ENCODE measurements at regions not wholly inside any gene's neighbourhood (a gene's known extent, or its start where the extent isn't known, plus 50 kb on each side); places are given as distances from the start of the nearest gene placed in this dataset.
"Not testable (repeated sequence)": the region's sequence is repeated elsewhere in the genome, so short reads cannot be mapped to it uniquely, and the experiment has no call there.

DNA sequence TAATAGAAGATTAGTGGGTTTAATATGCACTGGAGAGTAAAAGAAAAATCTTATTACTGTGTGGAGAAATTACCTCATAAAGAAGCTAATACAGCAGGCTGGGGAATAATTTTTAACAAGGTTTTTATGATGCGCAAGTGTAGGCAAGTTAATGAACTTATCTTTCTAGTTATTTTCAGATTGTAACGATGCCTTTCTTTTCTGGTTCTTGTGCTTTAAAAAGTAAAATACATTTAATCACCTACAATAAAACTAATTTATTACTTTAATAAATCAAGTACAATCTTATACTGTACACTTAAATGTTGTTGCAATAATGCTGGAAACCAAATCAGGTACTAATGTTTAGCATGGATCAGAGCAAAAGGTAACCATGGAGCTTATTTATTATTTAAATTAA, 266.6 kb downstream of the ZIC1 start:
- DNase-seq = no peak

DNA sequence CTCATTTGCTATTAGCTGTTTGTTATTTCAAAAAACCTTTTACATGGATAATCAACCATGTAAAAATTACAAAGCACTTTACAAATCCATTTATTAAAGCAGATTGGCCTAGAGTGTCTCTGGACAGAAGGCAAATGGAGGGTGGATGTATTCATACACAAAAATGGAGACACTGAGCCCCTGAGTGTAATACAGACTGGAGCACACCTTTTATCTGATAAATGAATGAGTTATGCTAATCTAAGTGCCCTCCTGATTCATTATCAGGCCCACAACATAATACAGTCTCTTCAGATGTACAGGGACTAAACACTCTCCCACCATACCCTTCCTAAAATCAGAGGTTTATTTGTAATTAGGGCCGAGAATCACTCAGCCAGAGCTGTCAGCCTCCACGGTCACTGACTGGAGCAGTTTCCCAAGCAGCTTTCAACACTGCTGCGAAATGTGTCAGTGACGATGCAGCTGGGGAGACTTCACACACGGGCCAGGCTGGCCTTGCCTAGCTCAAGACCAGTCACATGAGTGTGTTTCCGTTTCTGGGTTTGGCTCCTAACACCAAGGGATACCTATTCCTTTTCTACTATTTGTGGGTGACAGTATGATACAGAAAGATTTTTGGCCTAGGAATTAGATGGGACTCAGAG, 271.8 kb downstream of the ZIC1 start:
- DNase-seq = no peak

DNA sequence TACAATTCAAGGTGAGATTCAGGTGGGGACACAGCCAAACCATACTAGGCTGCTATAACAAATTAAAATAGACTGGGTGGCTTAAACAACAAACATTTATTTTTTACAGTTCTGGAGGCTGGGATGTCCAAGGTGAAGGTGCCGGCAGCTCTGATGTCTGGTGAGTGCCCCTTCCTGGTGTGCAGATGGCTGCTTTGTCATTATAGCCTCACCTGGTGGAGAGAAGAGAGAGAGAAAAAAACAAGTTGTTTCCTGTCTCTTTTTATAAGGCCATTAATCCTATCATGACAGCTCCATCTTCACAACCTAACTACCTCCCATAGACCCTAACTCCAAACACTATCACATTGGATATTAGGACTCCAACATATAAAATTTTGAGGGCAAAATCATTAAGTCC, 279.7 kb downstream of the ZIC1 start:
- no peak for DNase-seq

DNA sequence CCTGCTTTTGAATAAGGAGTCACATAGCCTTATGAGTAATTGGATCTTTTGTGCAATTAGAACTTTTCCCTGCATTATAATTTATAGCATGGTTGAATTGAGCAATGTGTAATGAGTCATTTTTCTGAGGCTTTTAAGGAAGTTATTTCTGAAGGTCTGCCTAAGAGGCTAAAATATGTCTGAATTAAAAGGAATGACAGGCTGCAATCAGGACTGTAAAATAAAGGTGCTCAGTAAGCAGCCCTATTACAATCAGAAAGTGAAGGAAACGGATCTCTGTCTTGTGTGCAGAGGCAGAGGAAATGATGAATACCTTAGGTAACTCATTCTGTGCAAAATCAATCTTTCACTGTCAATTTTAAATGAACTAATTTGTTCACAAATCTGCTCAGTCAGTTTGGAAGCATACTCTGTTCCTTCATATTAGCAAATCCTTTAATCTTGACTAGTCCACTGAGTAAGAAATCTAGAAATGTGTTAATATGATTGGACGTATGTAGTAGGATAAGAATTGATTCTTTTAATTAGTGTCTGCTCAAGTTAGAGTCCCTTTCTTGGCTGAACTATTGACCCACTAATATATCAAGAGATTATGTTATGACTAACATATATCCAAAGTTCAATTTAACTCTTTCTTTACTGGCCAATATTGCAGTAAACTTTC, 290.1 kb downstream of the ZIC1 start:
- DNase-seq = no peak

DNA sequence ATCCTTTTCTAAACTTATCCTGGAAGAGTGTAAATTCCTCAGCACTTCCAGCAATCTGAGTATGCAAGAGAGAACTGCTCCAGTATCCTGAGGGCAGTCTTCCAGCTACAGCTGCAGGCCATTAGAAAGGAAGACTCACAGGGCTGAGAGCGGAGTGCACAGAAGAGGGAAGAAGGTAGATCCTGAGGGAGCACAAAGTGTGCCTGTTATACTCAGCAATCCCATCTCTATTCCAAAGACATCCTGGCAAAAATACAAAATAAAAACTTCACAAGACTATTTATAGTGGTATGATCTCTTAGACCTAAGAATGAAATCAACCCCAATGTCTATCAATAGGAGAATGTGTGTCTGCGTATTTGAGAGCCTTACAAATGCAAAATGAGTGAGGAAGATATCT, 292.0 kb downstream of the ZIC1 start:
- DNase-seq = no peak

DNA sequence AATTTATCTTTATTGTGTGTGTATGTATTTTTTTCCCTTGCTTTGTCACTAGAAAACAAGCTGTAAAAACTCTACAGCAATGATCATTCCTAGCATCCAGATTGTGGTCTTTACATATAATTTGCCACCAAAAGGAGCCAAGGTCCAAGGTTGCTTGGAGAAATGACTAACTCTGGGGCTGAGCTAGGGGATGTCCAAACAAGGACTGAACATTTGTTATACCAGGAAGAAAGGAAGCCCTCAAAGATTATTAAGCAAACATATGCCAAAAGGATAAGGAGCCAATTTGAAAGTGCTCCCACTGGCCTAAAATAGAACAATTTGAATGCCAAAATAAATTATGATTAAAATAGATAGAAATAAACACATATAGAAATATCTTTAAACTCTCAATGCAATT, 293.3 kb downstream of the ZIC1 start:
- DNase-seq = no peak

DNA sequence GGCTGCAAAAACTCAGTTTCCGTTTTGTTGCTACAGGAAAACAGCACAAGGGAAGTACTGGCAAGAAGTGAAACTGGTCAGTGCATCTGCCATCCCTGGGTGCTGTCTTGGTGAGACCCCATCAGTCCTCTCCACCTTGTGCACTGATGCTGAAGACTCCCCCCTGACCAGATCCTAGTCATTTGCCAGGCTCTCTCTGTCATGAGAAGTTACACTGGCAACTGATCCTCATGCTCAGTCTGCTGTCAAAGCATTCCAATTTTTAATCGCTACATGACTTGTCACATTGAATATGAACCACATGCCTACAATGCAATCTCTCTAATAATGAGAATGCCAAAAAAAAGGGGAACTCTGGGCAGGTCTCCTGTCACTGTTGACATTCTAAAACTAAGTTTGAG, 296.5 kb downstream of the ZIC1 start:
- no peak for DNase-seq

DNA sequence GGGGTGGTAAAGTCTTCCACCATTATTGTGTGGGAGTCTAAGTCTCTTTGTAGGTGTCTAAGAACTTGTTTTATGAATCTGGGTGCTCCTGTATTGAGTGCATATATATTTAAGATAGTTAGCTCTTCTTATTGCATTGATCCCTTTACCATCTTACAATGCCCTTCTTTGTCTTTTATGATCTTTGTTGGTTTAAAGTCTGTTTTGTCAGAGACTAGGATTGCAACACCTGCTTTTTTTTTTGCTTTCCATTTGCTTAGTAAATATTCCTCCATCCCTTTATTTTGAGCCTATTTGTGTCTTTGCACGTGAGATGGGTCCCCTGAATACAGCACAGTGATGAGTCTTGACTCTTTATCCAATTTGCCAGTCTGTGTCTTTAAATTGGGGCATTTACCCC, 301.6 kb downstream of the ZIC1 start:
- not testable (repeated sequence) for DNase-seq

DNA sequence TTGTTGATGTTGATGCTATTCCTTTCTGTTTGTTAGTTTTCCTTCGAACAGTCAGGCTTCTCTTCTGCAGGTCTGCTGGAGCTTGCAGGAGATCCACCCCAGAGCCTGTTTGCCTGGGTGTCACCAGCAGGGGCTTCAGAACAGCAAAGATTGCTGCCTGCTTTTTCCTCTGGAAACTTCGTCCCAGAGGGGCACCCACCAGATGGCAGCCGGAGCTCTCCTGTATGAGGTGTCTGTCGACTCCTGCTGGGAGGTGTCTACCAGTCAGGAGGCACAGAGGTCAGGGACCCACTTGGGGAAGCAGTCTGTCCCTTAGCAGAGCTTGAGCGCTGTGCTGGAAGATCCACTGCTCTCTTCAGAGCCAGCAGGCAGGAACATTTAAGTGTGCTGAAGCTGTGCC, 303.2 kb downstream of the ZIC1 start:
- no peak for DNase-seq

DNA sequence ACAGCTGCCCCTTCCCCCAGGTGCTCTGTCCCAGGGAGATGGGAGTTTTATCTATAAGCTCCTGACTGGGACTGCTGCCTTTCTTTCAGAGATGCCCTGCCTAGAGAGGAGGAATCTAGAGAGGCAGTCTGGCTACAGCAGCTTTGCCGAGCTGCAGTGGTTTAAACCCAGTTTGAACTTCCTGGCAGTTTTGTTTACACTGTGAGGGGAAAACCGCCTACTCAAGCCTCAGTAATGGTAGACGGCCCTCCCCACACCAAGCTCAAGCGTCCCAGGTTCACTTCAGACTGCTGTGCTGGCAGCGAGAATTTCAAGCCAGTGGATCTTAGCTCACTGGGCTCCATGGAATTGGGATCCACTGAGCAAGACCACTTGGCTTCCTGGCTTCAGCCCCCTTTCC, 303.6 kb downstream of the ZIC1 start:
- not testable (repeated sequence) for DNase-seq

DNA sequence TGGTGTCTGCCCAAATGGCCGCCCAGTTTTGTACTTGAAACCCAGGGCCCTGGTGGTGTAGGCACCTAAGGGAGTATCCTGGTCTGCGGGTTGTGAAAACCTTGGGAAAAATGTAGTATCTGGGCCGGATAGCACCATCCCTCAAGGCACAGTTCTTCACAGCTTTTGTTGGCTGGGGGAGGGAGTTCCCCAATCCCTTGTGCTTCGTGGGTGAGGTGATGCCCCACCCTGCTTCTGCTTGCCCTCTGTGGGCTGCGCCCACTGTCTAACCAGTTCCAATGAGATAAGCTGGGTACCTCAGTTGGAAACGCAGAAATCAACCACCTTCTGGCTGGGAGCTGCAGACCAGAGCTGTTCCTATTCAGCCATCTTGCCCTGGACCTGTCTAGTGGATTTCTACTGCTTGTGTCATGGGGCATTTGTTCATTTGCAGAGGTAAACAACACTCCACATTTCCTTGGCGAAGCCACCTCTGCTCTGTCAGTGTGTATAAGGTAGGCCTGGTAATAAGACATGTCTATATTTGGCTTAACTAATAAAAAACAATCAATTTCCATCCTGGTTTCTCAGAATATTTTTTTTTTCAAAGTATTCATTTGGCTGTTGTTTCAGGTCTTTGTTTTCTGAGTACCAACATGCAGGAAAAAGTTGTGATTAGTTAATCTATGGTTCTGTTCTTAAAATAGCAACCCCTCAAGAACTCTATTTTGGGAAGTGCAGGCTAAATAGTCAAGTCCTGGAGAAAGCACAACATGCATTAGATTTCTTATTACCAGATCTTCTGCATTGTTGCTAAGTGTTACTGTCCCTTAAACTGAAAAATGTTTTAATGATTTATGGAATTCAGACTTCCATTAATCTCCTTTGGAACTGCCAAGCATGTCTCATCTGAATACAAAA, 304.3 kb downstream of the ZIC1 start:
- no peak for DNase-seq

DNA sequence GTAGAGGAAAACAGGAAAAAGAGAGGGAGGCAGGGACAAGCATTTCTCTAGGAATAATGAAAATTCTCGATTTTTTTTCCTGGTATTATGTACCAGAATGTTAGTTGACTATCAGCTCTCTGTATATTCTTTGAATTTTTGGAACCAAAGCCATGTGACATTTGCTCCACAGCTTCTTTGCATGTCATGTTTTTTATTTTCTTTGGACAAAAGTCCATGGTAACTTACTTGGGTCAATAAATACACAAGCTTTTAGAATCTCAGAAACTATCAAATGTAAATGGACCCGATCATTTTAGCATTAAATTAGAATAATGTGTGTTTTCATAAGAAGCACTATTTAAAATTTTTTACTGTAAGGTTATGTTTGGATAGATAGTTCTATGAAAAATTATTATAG, 320.5 kb downstream of the ZIC1 start:
- no peak for DNase-seq

DNA sequence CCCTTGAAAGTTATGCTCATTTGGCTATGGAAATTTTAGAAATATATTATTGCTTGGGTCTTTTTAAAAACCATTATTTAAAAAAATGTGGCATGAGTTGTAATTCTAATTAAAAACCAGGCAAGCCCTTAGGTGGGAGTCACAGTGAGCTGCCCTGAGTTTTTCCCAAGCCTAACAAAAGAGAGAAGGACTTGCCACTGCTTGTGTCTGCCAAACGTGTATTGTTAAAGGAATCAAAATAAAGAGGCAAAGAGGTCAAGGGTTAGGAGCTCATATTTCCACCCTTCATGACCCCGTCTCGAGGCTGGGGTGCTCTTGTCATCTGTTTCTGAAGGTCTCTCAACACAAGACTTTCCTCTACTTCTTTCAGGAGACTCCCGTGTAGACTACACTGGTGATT, 321.1 kb downstream of the ZIC1 start:
- no peak for DNase-seq

DNA sequence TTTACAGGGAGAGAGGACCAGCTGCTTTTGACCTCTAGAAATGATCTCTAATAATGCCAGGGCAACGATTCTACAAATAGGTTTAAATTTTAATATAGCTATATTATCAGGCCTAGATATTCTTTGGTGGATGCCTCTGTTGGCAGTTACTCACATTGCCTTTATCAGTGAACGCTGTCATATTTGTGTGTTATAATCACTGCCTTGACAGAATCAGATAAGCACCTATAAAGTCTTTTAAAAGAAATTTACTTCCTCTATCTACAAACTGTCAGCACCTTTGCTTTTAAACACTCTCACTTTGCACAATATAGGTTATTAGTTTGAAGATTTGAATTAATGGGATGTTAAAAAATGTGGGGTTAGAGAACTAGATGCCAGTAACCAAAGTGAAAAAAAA, 324.1 kb downstream of the ZIC1 start:
- DNase-seq = no peak

DNA sequence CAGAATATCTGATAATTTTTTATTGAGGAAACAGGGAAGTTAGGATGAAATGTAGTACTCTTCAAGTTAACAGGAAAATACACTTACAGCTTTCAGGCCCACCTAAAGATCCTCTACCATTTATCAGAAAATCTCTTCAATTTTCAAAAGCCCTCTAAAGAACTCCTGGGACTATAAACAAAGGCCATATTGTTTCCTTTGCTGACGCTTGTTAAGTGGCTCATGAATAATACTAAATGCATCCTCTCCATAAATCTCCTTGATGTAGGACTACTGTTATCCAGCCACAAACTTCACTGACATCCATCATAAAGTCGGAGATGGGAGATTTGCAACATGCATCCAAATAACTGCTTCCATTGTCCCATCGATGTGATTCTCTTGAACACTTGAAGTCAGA, 326.5 kb downstream of the ZIC1 start:
- DNase-seq = no peak

DNA sequence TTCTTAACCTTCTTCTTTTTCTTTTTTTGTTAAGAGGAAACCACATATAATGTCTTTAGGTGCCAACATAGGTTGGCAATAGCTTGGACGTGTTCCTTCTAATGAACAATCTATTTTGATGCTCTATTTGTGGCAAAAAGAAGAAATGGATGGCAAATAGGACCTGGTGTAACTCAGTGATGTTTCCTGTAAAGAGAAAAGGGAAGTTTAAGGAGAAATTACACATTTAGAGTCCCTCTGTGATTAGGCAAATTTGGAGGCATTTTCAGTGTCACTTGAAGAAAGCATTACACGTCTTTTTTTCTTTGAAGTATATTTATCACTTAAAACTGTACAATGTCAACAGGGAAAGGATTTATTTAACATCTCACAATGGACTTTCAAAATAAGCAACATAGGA, 327.1 kb downstream of the ZIC1 start:
- DNase-seq = no peak

DNA sequence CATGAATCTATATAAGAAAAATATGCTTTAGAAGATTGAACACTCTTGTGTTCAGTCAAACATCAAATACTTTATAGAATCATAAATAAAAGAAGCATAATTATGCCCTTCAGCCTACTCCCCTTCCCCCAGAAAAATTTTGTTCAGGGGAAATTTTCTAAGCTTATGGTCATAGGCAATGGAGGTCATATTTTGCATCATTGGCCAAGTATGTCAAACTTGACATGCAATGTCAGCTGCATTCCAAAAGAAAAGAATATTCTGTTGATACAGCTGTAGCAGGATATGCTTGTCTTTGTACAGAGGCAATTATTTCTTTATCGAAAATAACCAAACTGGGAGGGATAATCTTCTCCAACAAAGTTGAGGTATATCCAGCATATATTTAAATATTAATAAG, 328.2 kb downstream of the ZIC1 start:
- DNase-seq = no peak

DNA sequence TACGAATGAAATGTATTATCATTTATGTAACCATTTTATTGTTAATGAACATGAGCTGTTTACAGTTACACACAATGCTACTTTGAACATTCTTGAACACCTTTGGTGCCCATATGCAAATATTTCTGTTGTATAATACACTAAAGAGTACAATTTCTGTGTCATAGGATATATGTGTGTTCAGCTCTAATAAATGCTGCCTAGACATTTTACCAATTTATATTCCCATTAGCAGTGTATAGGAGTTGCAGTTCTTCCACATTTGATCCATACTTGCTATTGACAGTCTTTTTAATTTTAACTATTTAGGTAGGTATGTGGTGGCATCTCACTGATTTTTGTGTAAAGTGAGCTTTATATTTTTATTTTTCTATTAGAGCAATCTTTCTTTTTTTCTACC, 331.8 kb downstream of the ZIC1 start:
- DNase-seq = no peak

DNA sequence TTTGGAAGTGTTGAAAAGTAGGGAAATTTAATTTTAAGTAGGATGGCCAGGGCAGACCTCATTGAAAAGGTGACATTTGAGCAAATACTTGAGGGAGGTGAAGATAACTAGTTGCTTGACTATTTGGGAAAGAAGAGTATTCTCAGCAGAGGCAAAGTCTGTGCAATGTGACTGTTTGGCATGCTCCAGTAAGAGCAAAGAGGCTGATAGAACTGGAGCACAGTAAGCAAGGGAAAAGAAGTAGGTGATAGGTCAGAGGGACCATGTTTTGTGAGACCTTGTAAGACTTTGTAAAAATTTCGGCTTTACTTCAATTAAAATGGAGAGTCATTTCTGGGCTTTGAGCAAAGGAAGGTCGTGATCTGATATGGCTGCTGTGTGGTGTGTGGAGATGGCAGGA, 335.8 kb downstream of the ZIC1 start:
- DNase-seq = no peak

DNA sequence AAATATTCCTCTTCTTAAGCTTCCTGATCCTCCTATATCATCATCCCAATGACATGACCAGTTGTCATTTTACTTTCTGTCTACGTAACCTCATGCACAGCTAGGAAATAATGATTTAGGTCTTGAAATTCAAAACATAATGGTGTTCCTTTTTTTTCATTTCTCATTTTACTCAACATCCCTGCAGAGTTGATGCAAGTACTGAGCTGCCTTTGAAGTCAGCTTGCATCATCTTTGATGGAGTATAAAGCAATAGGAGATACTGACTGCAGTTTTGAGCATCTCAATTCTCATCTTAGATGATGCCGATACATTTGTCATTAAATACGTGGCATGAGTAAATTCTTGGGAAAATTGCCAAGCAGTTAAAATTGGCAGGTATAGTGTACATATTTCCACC, 346.1 kb downstream of the ZIC1 start:
- no peak for DNase-seq

DNA sequence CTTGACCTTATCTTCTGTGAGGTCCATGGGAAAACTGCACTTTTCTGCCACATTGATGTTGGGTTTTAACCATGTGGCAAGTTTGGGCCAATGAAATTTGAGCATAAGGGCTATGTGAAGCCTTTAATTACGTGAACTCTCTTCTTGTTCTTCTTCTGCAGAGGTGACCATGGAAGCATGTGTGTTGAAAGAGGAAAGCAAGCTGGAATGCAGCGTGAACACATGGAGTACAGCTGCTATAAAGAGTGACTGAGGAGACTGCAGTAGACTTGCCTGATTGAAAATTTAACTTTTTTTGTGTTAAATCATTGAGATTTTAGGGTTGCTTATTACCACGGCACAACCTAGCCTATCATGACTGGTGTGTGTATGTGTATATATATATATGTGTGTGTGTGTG, 347.3 kb downstream of the ZIC1 start:
- no peak for DNase-seq

DNA sequence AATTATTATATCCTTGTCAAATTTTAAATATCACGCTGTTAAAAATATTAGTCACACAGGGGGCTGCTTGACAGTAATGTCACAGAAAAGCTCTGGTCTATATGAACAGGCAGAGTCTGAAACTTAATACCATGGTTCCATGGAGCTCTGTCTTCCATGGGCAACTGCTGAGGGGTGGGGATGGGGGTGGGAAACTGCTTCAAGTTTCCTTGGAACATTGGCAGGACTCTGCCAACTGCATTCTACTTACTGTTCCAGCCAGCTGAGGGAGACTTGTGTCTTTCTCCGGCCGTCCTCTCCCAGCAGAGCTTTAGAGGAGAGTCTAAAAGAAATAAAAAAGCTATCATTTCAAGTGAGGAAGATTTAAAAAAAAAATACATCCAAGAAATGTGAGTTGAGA, 348.7 kb downstream of the ZIC1 start:
- DNase-seq = no peak

DNA sequence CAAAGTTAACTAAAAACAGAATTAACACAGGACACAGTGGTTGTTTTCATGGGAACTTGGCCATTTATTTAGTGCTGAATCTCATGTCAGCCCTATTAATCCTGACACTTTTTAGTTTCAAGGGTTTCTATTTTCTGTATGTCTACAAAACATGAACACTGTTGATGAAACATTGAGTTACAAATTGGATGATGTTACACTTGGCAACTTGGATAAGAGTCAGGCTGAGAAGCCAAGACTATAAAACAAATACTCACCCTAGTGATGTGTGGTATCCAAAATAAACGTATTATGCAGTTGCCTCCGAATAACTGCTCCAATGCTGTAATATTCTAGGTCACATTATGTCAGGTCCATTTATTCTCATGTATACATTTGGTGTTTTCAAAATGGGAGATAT, 349.6 kb downstream of the ZIC1 start:
- DNase-seq = no peak

DNA sequence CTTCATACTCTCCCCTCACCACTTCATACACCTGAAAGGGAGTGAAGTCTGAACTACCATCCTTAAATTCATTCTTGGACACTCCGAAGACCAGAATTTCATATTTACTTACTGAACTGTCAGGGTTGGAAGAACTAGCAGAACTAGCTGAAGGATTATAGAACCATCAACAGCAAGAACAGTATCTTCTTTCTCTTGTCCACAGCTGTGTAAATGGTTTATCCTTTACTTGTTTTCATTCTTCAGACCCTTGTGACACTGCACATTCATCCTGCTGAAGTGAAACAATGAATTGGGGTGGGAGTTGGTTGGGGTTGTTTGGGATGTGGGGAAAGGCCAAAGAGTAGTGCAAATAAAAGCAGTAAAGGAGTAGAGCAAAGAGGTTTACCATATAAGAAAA, 350.9 kb downstream of the ZIC1 start:
- DNase-seq = no peak
